ENCODE measurements at regions not wholly inside any gene's neighbourhood (a gene's known extent, or its start where the extent isn't known, plus 50 kb on each side); places are given as distances from the start of the nearest gene placed in this dataset.
"Not testable (repeated sequence)": the region's sequence is repeated elsewhere in the genome, so short reads cannot be mapped to it uniquely, and the experiment has no call there.

GRCh38 chr2:113567481-113567849 lies 59.6 kb upstream of the RABL2A start:
- H3K4me2 ChIP-seq (ENCODE audit: low read length); DNase-seq (ENCODE audit: low read depth, low spot score); H3K4me1 ChIP-seq (ENCODE audit: control insufficient read depth in 1 of 2, insufficient read depth in 2 of 2, low read length in 2 of 2); CTCF ChIA-PET; H3K27ac ChIP-seq (ENCODE audit: low read depth, low read length); H3K79me2 ChIP-seq (ENCODE audit: insufficient read depth, low read length); H3K36me3 ChIP-seq (ENCODE audit: control insufficient read depth in 1 of 2, insufficient read depth in 2 of 2, low read length in 2 of 2); H3K9me3 ChIP-seq (ENCODE audit: control insufficient read depth in 1 of 2, insufficient read depth in 1 of 2, low read depth in 1 of 2, low read length in 2 of 2); RAD21 ChIA-PET (ENCODE audit: low non-redundant PET in 1 of 2, low total read pairs in 2 of 2, uncharacterized antibody in 2 of 2, unreplicated experiment in 2 of 2); H3K27me3 ChIP-seq (ENCODE audit: insufficient read depth, low read length); BruUV-seq (replicated peaks); POLR2A ChIA-PET; H3K4me3 ChIP-seq (replicated peaks in 1 of 2; ENCODE audit: low read depth in 1 of 2, low read length in 2 of 2); H2AFZ ChIP-seq (ENCODE audit: low read depth, low read length, poor library complexity, severe bottlenecking); H3K9ac ChIP-seq (ENCODE audit: low read length); ATAC-seq; H3K9me2 ChIP-seq (ENCODE audit: insufficient read depth); intact Hi-C loops (cut with micrococcal nuclease); H4K20me1 ChIP-seq (ENCODE audit: insufficient read depth): not testable (repeated sequence)

- H3K9ac ChIP-seq (ENCODE audit: low read length); H3K27me3 ChIP-seq (ENCODE audit: insufficient read depth, low read length); H3K9me3 ChIP-seq (ENCODE audit: control insufficient read depth in 1 of 2, insufficient read depth in 1 of 2, low read depth in 1 of 2, low read length in 2 of 2); DNase-seq (ENCODE audit: low read depth, low spot score); H3K4me1 ChIP-seq (ENCODE audit: control insufficient read depth in 1 of 2, insufficient read depth in 2 of 2, low read length in 2 of 2); BruUV-seq (replicated peaks); H3K36me3 ChIP-seq (ENCODE audit: control insufficient read depth in 1 of 2, insufficient read depth in 2 of 2, low read length in 2 of 2); H3K9me2 ChIP-seq (ENCODE audit: insufficient read depth); ATAC-seq; H3K27ac ChIP-seq (ENCODE audit: low read depth, low read length); H3K4me3 ChIP-seq (replicated peaks in 1 of 2; ENCODE audit: low read depth in 1 of 2, low read length in 2 of 2); H4K20me1 ChIP-seq (ENCODE audit: insufficient read depth); intact Hi-C loops (cut with micrococcal nuclease); H3K4me2 ChIP-seq (ENCODE audit: low read length); POLR2A ChIA-PET; H3K79me2 ChIP-seq (ENCODE audit: insufficient read depth, low read length); CTCF ChIA-PET; H2AFZ ChIP-seq (ENCODE audit: low read depth, low read length, poor library complexity, severe bottlenecking); RAD21 ChIA-PET (ENCODE audit: low non-redundant PET in 1 of 2, low total read pairs in 2 of 2, uncharacterized antibody in 2 of 2, unreplicated experiment in 2 of 2): not testable (repeated sequence)
These were observed 58.8 kb upstream of the RABL2A start for GRCh38 chr2:113568231-113568630.

- H3K79me2 ChIP-seq (ENCODE audit: insufficient read depth, low read length); H3K4me1 ChIP-seq (ENCODE audit: control insufficient read depth in 1 of 2, insufficient read depth in 2 of 2, low read length in 2 of 2); H3K27ac ChIP-seq (ENCODE audit: low read depth, low read length); H2AFZ ChIP-seq (ENCODE audit: low read depth, low read length, poor library complexity, severe bottlenecking); H3K9ac ChIP-seq (ENCODE audit: low read length); H3K9me2 ChIP-seq (ENCODE audit: insufficient read depth); RAD21 ChIA-PET (ENCODE audit: low non-redundant PET in 1 of 2, low total read pairs in 2 of 2, uncharacterized antibody in 2 of 2, unreplicated experiment in 2 of 2); ATAC-seq; BruUV-seq (replicated peaks); H3K9me3 ChIP-seq (ENCODE audit: control insufficient read depth in 1 of 2, insufficient read depth in 1 of 2, low read depth in 1 of 2, low read length in 2 of 2); H4K20me1 ChIP-seq (ENCODE audit: insufficient read depth); CTCF ChIA-PET; H3K36me3 ChIP-seq (ENCODE audit: control insufficient read depth in 1 of 2, insufficient read depth in 2 of 2, low read length in 2 of 2); POLR2A ChIA-PET; H3K4me3 ChIP-seq (replicated peaks in 1 of 2; ENCODE audit: low read depth in 1 of 2, low read length in 2 of 2); intact Hi-C loops (cut with micrococcal nuclease); DNase-seq (ENCODE audit: low read depth, low spot score); H3K4me2 ChIP-seq (ENCODE audit: low read length); H3K27me3 ChIP-seq (ENCODE audit: insufficient read depth, low read length): not testable (repeated sequence)
- peak; percentile 31; the same call in 1 of the 2 replicates for TF ChIP-seq CEBPB (IDR thresholded peaks at IDR 0.05; ENCODE audit: low read depth)
These were observed 57.0 kb upstream of the RABL2A start for GRCh38 chr2:113570082-113570481.

- POLR2A ChIA-PET; H3K4me1 ChIP-seq (ENCODE audit: control insufficient read depth in 1 of 2, insufficient read depth in 2 of 2, low read length in 2 of 2); H3K79me2 ChIP-seq (ENCODE audit: insufficient read depth, low read length); DNase-seq (ENCODE audit: low read depth, low spot score); BruUV-seq (replicated peaks); ATAC-seq; CTCF ChIA-PET; H2AFZ ChIP-seq (ENCODE audit: low read depth, low read length, poor library complexity, severe bottlenecking); H4K20me1 ChIP-seq (ENCODE audit: insufficient read depth); intact Hi-C loops (cut with micrococcal nuclease); H3K27ac ChIP-seq (ENCODE audit: low read depth, low read length); H3K9me2 ChIP-seq (ENCODE audit: insufficient read depth); H3K4me3 ChIP-seq (replicated peaks in 1 of 2; ENCODE audit: low read depth in 1 of 2, low read length in 2 of 2); H3K9ac ChIP-seq (ENCODE audit: low read length); H3K9me3 ChIP-seq (ENCODE audit: control insufficient read depth in 1 of 2, insufficient read depth in 1 of 2, low read depth in 1 of 2, low read length in 2 of 2); RAD21 ChIA-PET (ENCODE audit: low non-redundant PET in 1 of 2, low total read pairs in 2 of 2, uncharacterized antibody in 2 of 2, unreplicated experiment in 2 of 2); H3K4me2 ChIP-seq (ENCODE audit: low read length); H3K36me3 ChIP-seq (ENCODE audit: control insufficient read depth in 1 of 2, insufficient read depth in 2 of 2, low read length in 2 of 2); H3K27me3 ChIP-seq (ENCODE audit: insufficient read depth, low read length): not testable (repeated sequence)
These were observed 56.5 kb upstream of the RABL2A start for GRCh38 chr2:113570509-113571009.
